ENCODE measurements at regions not wholly inside any gene's neighbourhood (a gene's known extent, or its start where the extent isn't known, plus 50 kb on each side); places are given as distances from the start of the nearest gene placed in this dataset.

GRCh38 chr9:81390792-81391456, 298.4 kb downstream of the TLE1 start:
- no peak for DNase-seq (ENCODE audit: low spot score)

DNA sequence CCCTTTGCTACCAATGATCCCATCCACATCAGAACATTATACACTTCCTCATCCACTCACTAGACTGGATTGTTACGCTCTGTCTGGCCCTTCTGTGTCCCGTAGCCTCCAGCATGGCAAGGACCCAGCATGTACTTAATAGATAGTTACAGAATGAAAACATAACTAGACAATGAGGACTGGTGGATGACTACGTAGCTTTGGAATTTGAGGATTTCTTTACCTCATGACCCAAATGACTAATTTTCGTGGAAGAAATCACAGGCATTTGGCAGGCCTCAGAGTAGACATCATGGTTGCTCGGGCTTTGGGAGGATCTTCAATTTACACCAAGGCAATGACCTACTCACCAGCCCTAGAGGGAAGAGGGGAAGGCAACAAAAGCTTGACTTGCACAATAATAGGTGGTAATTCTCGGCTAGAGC, 299.8 kb downstream of the TLE1 start:
- no peak for DNase-seq (ENCODE audit: low spot score)

DNA sequence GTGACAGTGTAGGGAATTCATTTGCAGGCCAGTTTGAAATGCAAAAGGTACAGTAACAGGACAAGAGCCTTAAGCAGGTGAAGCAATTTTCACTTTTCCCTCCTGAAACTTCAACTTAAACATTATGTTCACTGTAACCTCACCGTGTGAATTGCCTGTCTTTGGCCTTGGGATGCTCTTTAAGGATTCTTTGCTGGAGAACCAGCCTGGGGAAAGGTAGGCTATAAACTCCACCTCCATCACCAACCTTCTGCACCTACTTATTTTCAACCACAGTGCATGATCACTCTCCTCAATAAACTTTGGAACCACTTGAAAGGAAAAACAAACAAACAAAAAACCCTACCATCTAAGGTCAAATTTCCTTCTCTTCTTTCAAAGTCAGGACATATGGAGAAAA, 300.5 kb downstream of the TLE1 start:
- no peak for DNase-seq (ENCODE audit: low spot score)

GRCh38 chr9:81387360-81388106, 301.8 kb downstream of the TLE1 start:
- no peak for DNase-seq (ENCODE audit: low spot score)

DNA sequence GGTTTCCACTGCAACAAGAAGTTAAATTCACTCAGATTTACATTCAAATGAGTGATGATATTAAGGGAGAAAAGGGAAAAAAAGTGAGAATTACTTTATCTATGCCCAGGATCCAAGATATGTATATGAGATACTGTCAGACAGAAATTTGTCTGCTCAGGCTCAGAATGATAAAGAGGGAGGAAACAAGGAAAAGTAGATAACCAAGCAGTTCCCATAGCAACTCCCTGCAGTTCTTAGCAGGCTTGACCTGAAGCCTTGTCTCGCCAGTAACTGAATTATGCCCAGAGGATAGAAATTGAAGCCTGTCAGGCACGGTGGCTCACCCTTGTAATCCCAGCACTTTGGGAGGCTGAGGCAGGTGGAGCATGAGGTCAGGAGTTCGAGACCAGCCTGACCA, 304.4 kb downstream of the TLE1 start:
- no peak for DNase-seq (ENCODE audit: low spot score)

DNA sequence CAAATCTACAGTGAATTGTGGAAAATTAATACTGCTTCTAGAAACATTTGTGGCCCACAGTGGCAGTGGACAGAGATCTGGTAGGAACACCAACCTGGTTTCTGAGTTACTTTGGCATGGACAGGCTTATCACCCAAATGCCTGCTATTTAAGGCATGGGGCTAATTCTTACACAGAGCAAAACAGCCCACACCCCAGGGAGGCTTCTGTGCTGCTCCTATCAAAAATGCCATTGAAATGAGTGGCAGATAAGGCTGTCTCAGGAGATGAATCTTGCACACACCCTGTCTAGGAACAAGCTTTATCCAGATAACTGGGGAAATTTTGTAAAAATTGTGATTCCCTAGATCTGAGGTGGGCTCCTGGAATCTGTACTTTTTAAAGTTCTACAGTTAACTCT, 307.1 kb downstream of the TLE1 start:
- no peak for DNase-seq (ENCODE audit: low spot score)

DNA sequence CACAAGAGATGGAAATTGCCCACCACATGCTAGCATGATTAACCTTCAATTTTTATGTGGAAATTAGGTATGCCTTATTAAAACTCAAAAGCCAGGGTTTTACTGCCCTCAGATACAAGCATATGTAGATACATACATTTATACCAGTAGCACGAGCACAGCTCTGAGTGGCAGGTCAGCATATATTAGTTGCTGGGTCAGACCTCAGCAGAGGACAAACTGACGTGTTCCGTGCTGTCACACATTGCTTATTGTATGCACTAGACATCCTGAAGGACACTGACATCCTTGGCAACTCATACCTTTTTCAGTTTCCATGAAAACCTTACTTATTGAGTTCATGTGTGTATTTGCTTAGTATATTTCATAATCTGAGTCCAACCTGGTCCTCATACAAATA, 307.7 kb downstream of the TLE1 start:
- no peak for DNase-seq (ENCODE audit: low spot score)

DNA sequence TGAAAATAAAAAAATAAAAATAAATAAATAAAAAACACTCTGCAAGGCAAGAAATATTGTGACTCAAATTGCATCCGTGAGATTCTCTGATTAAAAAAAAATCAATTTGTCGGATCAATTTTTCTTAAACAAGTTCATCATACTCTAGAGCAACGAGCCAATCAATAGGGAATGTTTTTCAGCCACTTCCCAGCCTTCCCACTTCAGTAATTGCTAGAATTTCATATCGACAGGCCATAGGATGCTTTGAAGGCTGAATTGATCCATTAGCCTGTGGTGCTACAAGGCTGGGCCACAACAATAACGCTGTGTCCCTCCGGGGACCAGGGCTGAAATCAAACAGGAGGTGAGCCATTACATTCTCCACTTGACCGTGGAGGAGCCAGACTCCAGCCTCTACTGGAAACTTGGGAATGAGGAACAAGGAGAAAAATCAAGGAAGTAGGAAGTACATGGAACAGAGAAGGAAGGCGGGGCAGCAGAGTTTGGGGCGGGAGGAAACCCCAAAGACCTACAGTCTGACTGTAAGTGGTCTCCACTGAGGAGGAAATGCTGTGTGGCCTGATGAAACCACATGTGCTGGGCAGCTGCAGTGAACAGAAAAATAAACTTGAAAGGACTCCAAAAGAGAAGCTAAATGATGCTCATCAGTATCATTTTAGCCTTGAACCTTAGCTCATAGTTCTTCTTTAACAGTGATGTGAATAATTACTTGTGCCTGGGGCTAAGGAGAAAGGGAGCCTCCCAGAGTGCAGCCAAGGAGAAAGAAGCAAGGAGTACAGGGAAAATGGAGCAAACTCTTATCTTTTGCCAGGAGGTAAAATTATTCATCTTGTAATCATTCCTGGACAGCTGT, 308.6 kb downstream of the TLE1 start:
- no peak for DNase-seq (ENCODE audit: low spot score)

- DNase-seq (ENCODE audit: low spot score): no peak
Observed at GRCh38 chr9:81379655-81380054, 309.7 kb downstream of the TLE1 start.

- no peak for DNase-seq (ENCODE audit: low spot score)
Observed at GRCh38 chr9:81377921-81378320, 311.4 kb downstream of the TLE1 start.

DNA sequence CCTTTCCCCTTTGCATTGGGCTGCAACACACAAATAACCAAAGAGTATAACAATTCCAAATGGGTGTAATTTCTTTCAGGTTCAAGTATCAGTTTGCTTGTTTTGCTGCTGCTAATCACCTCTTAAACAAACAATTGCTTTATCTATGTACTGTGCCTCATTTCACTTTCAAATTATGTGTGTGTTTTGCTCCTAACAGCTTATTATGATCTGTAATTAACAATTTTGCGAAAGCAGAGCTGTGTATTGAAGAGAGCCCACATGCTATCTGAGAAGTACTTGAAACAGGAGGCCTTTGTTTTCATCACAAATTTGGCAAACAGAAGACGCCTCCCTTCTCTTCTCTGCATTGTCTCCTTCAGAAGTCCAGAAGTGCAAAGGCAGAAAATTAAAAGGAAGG, 312.0 kb downstream of the TLE1 start:
- no peak for DNase-seq (ENCODE audit: low spot score)

DNA sequence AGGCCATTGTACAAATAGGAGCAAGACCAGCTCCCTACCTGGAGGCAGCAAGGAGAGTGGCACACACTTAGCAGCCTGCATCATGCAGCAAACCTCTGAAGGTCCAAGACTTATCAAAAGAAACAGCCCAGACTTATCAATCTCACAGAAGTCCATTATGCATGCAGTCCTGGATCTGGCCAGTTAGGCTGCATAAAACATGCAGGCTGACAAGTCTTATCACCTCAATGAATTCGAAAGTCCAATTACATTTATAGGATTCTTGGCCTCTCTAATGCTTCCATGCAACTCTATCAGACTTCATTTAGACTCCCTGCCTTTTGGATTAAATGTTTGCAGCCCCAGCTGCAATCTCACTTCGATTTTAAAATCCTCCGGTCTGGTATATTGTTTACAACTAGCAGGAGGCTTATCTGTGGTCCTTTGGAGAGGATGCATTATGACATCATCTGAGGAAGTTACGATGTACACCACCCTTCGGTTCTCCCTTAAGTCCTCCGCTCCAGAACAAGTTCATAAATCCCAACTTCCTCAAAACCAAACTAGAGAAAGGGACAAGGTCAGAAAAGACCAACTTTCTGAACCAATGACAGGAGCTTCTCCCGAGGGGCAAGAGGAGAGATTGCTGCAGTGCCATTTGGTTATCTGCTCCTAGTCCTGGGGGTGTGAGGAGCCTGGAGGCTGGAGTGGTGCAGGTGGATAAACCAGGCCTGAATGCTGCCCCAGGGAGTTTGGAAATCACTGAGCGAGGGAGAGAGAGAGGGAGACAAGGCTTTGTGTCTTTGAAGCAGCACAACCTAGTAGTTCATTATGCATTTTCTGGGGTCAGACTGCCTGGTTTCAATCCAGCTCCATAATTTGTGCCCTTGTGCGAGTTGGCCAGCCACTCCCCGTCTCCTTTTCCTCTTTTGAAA, 313.9 kb downstream of the TLE1 start:
- no peak for DNase-seq (ENCODE audit: low spot score)

- no peak for DNase-seq (ENCODE audit: low spot score)
Observed at GRCh38 chr9:81374459-81375186, 314.7 kb downstream of the TLE1 start.

DNA sequence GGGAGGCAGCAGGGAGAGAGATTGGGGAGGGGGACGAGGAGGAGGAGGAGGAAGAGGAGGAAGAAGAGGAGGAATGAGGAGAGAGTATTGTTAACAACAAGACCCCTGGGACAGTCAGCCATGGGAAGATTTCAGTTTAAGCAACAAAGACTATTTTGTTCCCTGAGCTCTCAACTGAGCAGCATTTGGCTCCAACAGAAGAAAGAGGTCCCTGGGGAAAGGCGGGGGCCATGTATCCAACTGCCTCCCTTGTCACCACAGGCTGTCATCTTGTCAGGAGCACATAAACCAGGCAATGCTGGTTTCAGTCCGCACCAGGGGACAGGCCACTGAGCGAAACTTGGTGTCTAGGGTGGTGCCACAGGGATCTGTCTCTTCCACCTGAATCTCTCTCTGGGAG, 316.1 kb downstream of the TLE1 start:
- DNase-seq (ENCODE audit: low spot score): no peak

- no peak for DNase-seq (ENCODE audit: low spot score)
Observed at GRCh38 chr9:81372628-81373191, 316.6 kb downstream of the TLE1 start.

DNA sequence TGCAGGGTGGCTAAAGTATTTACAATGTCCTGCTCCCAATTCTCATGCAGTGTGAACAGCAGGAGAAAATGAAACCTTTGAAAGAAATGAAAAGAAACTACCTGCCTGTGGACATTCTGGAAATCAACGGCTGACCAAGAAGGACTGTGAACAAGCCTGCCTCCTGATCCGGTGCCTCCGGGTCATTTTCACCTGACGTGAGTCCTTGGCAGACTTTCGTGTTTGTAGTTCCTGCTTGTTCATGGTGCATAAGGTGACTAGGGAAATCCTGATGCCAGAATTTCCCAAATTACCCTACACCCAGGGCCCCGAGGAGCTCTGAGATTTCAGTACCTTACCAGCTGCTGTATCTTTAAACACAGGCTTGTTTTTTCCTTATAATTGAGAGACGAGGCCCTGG, 317.5 kb downstream of the TLE1 start:
- no peak for DNase-seq (ENCODE audit: low spot score)

DNA sequence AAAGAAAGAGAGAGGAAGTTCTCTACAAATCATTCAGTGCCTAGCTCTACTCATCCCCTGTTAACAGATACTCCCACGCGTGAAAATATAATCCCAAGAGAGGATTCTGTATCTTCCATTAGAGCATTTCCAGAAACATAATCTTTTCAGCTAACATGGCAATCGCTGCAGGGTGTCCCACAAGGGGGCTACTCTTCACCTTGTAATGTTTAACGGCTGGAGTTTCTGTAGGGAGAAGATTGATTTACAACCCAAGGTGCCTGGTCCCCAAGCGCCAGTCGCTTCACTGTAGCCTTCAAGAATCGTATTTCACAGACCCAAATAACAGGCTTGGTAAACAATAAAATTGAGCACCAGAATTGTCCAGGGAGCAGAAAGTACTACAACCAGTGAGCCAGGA, 318.7 kb downstream of the TLE1 start:
- DNase-seq (ENCODE audit: low spot score): no peak

DNA sequence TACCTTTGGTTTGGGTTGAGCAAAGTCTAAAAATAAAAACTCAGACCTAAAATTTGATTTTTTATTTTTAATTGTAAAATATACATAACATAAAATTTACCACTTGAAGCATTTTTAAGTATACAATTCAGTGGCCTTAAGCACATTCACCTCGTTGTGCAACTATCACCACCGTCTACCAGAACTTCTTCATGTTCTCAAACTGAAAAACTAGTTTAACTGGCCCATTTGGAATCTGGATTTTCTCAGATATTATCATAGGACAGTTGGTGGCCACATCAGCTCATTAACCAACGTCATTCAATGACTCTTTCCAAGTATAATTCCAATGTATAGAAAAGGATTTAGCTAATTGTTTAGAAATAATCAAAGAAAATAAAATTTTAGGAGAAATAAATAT, 319.3 kb downstream of the TLE1 start:
- no peak for DNase-seq (ENCODE audit: low spot score)

DNA sequence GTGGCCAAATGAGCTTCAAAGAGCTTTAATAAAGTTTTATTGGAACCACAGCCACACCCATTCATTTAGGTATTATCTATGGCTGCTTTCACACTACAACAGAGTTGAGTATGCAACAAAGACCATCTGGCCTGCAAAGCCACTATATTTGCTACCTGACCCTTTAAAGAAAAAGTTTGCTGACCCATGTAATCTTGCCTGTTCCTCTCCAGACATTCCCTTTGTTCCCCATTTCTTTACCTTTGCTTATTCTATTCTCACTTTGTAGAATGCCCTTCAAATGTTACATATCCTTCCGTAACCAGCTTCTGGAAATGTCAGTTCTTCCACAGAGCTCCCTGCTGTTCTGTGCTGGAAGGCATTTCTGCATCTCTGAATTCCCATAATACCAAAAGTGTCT, 320.2 kb downstream of the TLE1 start:
- no peak for DNase-seq (ENCODE audit: low spot score)

GRCh38 chr9:81363916-81364480, 325.3 kb downstream of the TLE1 start:
- DNase-seq (ENCODE audit: low spot score): no peak

GRCh38 chr9:81361296-81361695, 328.1 kb downstream of the TLE1 start:
- DNase-seq (ENCODE audit: low spot score): no peak

Data from cerebellar cortex (tissue), 1 donor.